Myocyte (in vitro differentiated cells): ENCODE measurements at regions not wholly inside any gene's neighbourhood (a gene's known extent, or its start where the extent isn't known, plus 50 kb on each side); places are given as distances from the start of the nearest gene placed in this dataset.

Experiments used
- DNase-seq: peaks from one replicate; pipeline ENCODE4 v3.0.0-alpha.2; 2012; ENCODE audit warnings: low read depth

GRCh38 chrX:16222151-16222550, 54.9 kb downstream of the MAGEB17 start:
- no peak for DNase-seq

GRCh38 chrX:16223385-16223784, 56.1 kb downstream of the MAGEB17 start:
- no peak for DNase-seq

GRCh38 chrX:16239211-16239610, 71.9 kb downstream of the MAGEB17 start:
- peak; percentile 81 for DNase-seq

- no peak for DNase-seq
Observed at GRCh38 chrX:16240231-16240905, 73.1 kb downstream of the MAGEB17 start.

GRCh38 chrX:16240968-16241367, 73.7 kb downstream of the MAGEB17 start:
- DNase-seq: no peak

GRCh38 chrX:16250296-16250695, 83.0 kb downstream of the MAGEB17 start:
- no peak for DNase-seq

GRCh38 chrX:16251782-16252181, 84.5 kb downstream of the MAGEB17 start:
- no peak for DNase-seq

GRCh38 chrX:16258882-16259281, 91.6 kb downstream of the MAGEB17 start:
- DNase-seq: no peak

- DNase-seq: no peak
Observed at GRCh38 chrX:16267431-16267830, 100.2 kb downstream of the MAGEB17 start.

GRCh38 chrX:16268206-16268605, 100.9 kb downstream of the MAGEB17 start:
- no peak for DNase-seq

GRCh38 chrX:16278927-16279326, 111.6 kb downstream of the MAGEB17 start:
- DNase-seq: no peak

- DNase-seq: peak; percentile 0
Observed at GRCh38 chrX:16282209-16282608, 114.9 kb downstream of the MAGEB17 start.

- no peak for DNase-seq
Observed at GRCh38 chrX:16284842-16285241, 117.6 kb downstream of the MAGEB17 start.

- no peak for DNase-seq
Observed at GRCh38 chrX:16290997-16291396, 123.7 kb downstream of the MAGEB17 start.

GRCh38 chrX:16300831-16301230, 133.6 kb downstream of the MAGEB17 start:
- DNase-seq: no peak

GRCh38 chrX:16304751-16305150, 137.5 kb downstream of the MAGEB17 start:
- no peak for DNase-seq

GRCh38 chrX:16305187-16305586, 137.9 kb downstream of the MAGEB17 start:
- no peak for DNase-seq

GRCh38 chrX:16307950-16308349, 140.7 kb downstream of the MAGEB17 start:
- no peak for DNase-seq

GRCh38 chrX:16308773-16309172, 141.5 kb downstream of the MAGEB17 start:
- no peak for DNase-seq

GRCh38 chrX:16310326-16310725, 143.0 kb downstream of the MAGEB17 start:
- DNase-seq: no peak

GRCh38 chrX:16311671-16312070, 144.4 kb downstream of the MAGEB17 start:
- DNase-seq: no peak

GRCh38 chrX:16312761-16313623, 145.7 kb downstream of the MAGEB17 start:
- no peak for DNase-seq

- no peak for DNase-seq
Observed at GRCh38 chrX:16316331-16316730, 149.1 kb downstream of the MAGEB17 start.
